Prostate gland (tissue), 2 donors: ENCODE measurements at regions not wholly inside any gene's neighbourhood (a gene's known extent, or its start where the extent isn't known, plus 50 kb on each side); places are given as distances from the start of the nearest gene placed in this dataset.

Experiments
- CTCF ChIP-seq, 4 experiments: fragments of 200-600 bp in 2 of 4; fragments of 450-650 bp in 2 of 4; sonication (generic) in 2 of 4; IDR thresholded peaks; 1 replicate in 3 of 4; 2 replicates in 1 of 4; pipeline ENCODE4 v1.5.1; 2016 to 2019; ENCODE audit warnings: antibody characterized with exemption in 4 of 4, mild to moderate bottlenecking in 2 of 4, moderate library complexity in 2 of 4
- POLR2A ChIP-seq: fragments of 450-650 bp; IDR thresholded peaks from one replicate; pipeline ENCODE4 v1.6.1; 2016; ENCODE audit warnings: antibody characterized with exemption, mild to moderate bottlenecking
- POLR2AphosphoS5 ChIP-seq: sonication (generic); formaldehyde crosslinking; IDR thresholded peaks from one replicate; pipeline ENCODE4 v1.6.1; 2017; ENCODE audit warnings: antibody characterized with exemption

- no peak for TF ChIP-seq CTCF (IDR thresholded peaks at IDR 0.05)
- TF ChIP-seq POLR2AphosphoS5, result no peak
- TF ChIP-seq POLR2A, result no peak
Observed at GRCh38 chr2:155980941-155981560, 351.5 kb downstream of the NR4A2 start.
